HepG2 (cell line): ENCODE measurements at regions not wholly inside any gene's neighbourhood (a gene's known extent, or its start where the extent isn't known, plus 50 kb on each side); places are given as distances from the start of the nearest gene placed in this dataset.

Experiments used
- ATAC-seq: fragments of 200-7000 bp; cut with Tn5 transposase; 3 replicates; pipeline ENCODE4 v1.9.1; 2020; ENCODE audit warnings: mild to moderate bottlenecking, moderate library complexity
- BruUV-seq: library from RNA; stranded (reverse); fragments of 400-500 nt; replicated peaks from 2 replicates; lab custom pipeline; 2021; lab: Mats Ljungman, UMichigan
- CTCF ChIA-PET: fragments of 300-600 bp; formaldehyde crosslinking; extraction: SDS; loops from one replicate; lab custom pipeline; 2021; ENCODE audit warnings: low total read pairs, inconsistent platforms, low intra/inter-chr PET ratio; lab: Yijun Ruan, JAX
- POLR2A ChIA-PET: fragments of 350-600 bp; sonication (Branson Sonifier 250); formaldehyde crosslinking; loops from one replicate; lab custom pipeline; 2020; ENCODE audit warnings: antibody characterized with exemption, inconsistent platforms; lab: Yijun Ruan, JAX
- DNase-seq: peaks from one replicate; pipeline ENCODE4 v3.0.0-alpha.2; 2015; ENCODE audit warnings: low spot score
- FAIRE-seq: peaks from 3 replicates; lab custom pipeline; 2011; peaks lifted over from hg19 to GRCh38; lab: Jason Lieb, UNC
- H2AFZ ChIP-seq: one replicate; pipeline ENCODE4 v1.6.1; 2011; ENCODE audit warnings: low read length, inconsistent platforms
- H3K27ac ChIP-seq: fragments of 300-600 bp; 3 replicates; pipeline ENCODE4 v1.8.0; 2011; ENCODE audit warnings: mixed run types, mild to moderate bottlenecking, mixed read lengths, low read length, inconsistent platforms; ENCODE audit not compliant: insufficient read depth; ENCODE audit errors: extremely low read length
- H3K27me3 ChIP-seq, 2 experiments: fragments of 200-600 bp in 1 of 2; 2 replicates in 1 of 2; 3 replicates in 1 of 2; pipeline versions ENCODE4 v1.6.0 to v1.8.0; 2011; ENCODE audit warnings: low read length in 2 of 2, mild to moderate bottlenecking in 2 of 2, moderate library complexity in 2 of 2, inconsistent platforms in 1 of 2; ENCODE audit not compliant: insufficient read depth in 2 of 2, control insufficient read depth in 1 of 2
- H3K36me3 ChIP-seq, 2 experiments: fragments of 200-600 bp in 1 of 2; replicated peaks in 1 of 2; 2 replicates in 1 of 2; 3 replicates in 1 of 2; pipeline versions ENCODE4 v1.5.1 to v1.8.0; 2011; ENCODE audit warnings: low read length in 2 of 2, inconsistent platforms in 1 of 2; ENCODE audit not compliant: insufficient read depth in 2 of 2, control insufficient read depth in 1 of 2
- H3K4me1 ChIP-seq: 2 replicates; pipeline ENCODE4 v1.5.1; 2012; ENCODE audit warnings: low read length, inconsistent platforms; ENCODE audit not compliant: insufficient read depth
- H3K4me2 ChIP-seq: 2 replicates; pipeline ENCODE4 v1.6.0; 2011; ENCODE audit warnings: low read depth, low read length, inconsistent platforms
- H3K4me3 ChIP-seq, 3 experiments: fragments of 200-600 bp in 1 of 3; sonication (generic), shearing (Covaris generic) in 1 of 3; replicated peaks in 1 of 3; 2 replicates each; pipeline ENCODE4 v1.5.1; 2011 to 2016; ENCODE audit warnings: low read length in 3 of 3, inconsistent platforms in 2 of 3, low read depth in 2 of 3, mild to moderate bottlenecking in 2 of 3, control low read depth in 1 of 3, mixed read lengths in 1 of 3; ENCODE audit not compliant: insufficient read depth in 1 of 3
- H3K79me2 ChIP-seq: one replicate; pipeline ENCODE4 v1.6.1; 2011; ENCODE audit warnings: low read length, inconsistent platforms; ENCODE audit not compliant: insufficient read depth
- H3K9ac ChIP-seq: 2 replicates; pipeline ENCODE4 v1.6.0; 2011; ENCODE audit warnings: mild to moderate bottlenecking, low read depth, low read length, inconsistent platforms; ENCODE audit not compliant: insufficient read depth
- H3K9me3 ChIP-seq: 2 replicates; pipeline ENCODE4 v1.5.1; 2012; ENCODE audit warnings: mild to moderate bottlenecking, low read length
- H4K20me1 ChIP-seq: 2 replicates; pipeline ENCODE4 v1.6.0; 2011; ENCODE audit warnings: inconsistent platforms, mild to moderate bottlenecking, low read length, moderate library complexity; ENCODE audit not compliant: insufficient read depth
- CEBPB ChIP-seq: IDR thresholded peaks from 2 replicates; pipeline ENCODE4 v1.6.1; 2011; ENCODE audit warnings: low read depth, low read length, improper control_type of control experiment, borderline replicate concordance
- CERS6 ChIP-seq: sonication (generic); formaldehyde crosslinking; IDR thresholded peaks from 2 replicates; pipeline ENCODE4 v1.5.0; 2020; ENCODE audit warnings: missing genetic modification reagents
- ETV6 ChIP-seq: sonication (generic); formaldehyde crosslinking; conservative IDR thresholded peaks from 2 replicates; pipeline ENCODE4 v1.4.0; 2020; ENCODE audit warnings: missing genetic modification reagents
- MED8 ChIP-seq: sonication (generic); formaldehyde crosslinking; IDR thresholded peaks from 2 replicates; pipeline ENCODE4 v1.8.1; 2023; ENCODE audit warnings: mild to moderate bottlenecking, missing genetic modification reagents; ENCODE audit not compliant: insufficient replicate concordance
- MLLT10 ChIP-seq: sonication (generic); formaldehyde crosslinking; IDR thresholded peaks from 2 replicates; pipeline ENCODE4 v1.4.0; 2020; ENCODE audit warnings: missing genetic modification reagents
- PAXIP1 ChIP-seq: sonication (generic); formaldehyde crosslinking; conservative IDR thresholded peaks from 2 replicates; pipeline ENCODE4 v1.4.0; 2020; ENCODE audit warnings: mild to moderate bottlenecking, missing genetic modification reagents, moderate library complexity
- RAD21 ChIP-seq: fragments of 450-650 bp; formaldehyde crosslinking; IDR thresholded peaks from 2 replicates; pipeline ENCODE4 v1.5.0; 2020; ENCODE audit warnings: mild to moderate bottlenecking
- STAT5B ChIP-seq: sonication (generic); formaldehyde crosslinking; IDR thresholded peaks from 2 replicates; pipeline ENCODE4 v1.4.0; 2020; ENCODE audit warnings: missing genetic modification reagents
- ZNF431 ChIP-seq: sonication (generic); formaldehyde crosslinking; IDR thresholded peaks from 2 replicates; pipeline ENCODE4 v1.9.0; 2022; ENCODE audit warnings: missing genetic modification reagents, low read depth, mild to moderate bottlenecking, borderline replicate concordance
- ZNF563 ChIP-seq: sonication (generic); formaldehyde crosslinking; IDR thresholded peaks from 2 replicates; pipeline ENCODE4 v1.8.0; 2022; ENCODE audit warnings: mild to moderate bottlenecking, moderate library complexity, missing genetic modification reagents
- ZNF598 ChIP-seq: sonication (generic); formaldehyde crosslinking; IDR thresholded peaks from 2 replicates; pipeline ENCODE4 v1.5.1; 2020; ENCODE audit warnings: mild to moderate bottlenecking, missing genetic modification reagents, borderline replicate concordance
- WGBS: methylation state at CpG from one replicate; pipeline ENCODE4 v1.1.6; 2017; ENCODE audit warnings: low lambda C conversion rate; 5-methylcytosine and 5-hydroxymethylcytosine counted together
- in situ Hi-C: cut with HindIII; loops from 2 replicates; pipeline ENCODE4 v1.10.0; 2017; ENCODE audit warnings: low pct_unique_long_range_greater_than_20kb; ENCODE audit not compliant: extremely low pct_ligation_motif_present
- intact Hi-C: fragments of 100-400 bp; cut with micrococcal nuclease; formaldehyde crosslinking; loops from one replicate; pipeline ENCODE4 v1.10.0; 2022; ENCODE audit not compliant: unreplicated experiment
- TF ChIP-seq, protein P1 (sequence below): sonication (generic); formaldehyde crosslinking; IDR thresholded peaks from 2 replicates; pipeline ENCODE4 v1.5.0; 2020; ENCODE audit warnings: missing genetic modification reagents
- TF ChIP-seq, protein P2 (sequence below): sonication (generic); formaldehyde crosslinking; IDR thresholded peaks from 2 replicates; pipeline ENCODE4 v1.4.0; 2020; ENCODE audit warnings: missing genetic modification reagents, borderline replicate concordance

DNA sequence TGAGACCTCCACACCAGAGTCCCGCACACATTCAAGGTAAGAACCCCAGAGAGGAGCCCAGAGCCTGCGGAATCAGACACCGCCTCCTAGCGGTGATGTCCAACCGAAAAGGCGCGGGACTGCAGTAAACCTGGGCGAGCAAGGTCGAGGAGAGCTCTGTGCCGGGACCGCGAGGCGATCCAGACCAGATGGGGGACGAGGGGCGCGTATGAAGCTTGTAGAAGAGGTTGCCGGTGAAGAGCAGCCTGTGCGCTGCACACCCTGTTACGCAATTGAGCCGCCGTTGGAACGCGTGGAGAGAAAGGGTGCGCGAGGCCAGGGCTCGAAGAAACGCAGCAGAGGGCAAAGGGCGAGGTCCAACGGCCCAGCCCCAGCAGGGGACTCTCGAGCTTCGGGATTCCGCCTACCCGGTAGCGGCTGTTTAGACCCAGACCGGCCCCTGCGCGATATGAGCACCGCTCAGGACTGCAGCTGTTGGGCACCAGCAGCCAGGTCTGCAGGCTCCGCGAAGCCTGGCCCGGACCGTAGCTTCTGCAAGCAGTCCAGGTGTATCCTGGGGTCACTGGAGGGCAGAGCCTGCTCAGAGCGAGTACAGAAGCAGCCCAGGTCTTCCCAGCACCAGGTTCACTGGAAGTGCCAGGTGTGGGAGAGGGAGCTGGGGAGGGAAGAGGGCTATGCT lies 65.9 kb upstream of the ZNF599 start:
- peak; percentile 24 for DNase-seq
- Histone ChIP-seq H3K79me2 (no peaks in the 10 kb centered on the region), H3K9ac (no peak overlapping the region), H3K9me3 (no peaks in the 10 kb centered on the region), H3K4me2 (peak overlapping the region; percentile 59), H3K4me3 (peak overlapping the region in 2 of 3 experiments; percentile 8 to 51; a peak in 4 of 6 replicates), H3K27me3 (peaks cover 0 to 14% of the 10 kb centered on the region in 2 experiments; a peak in 2 of 5 replicates), H4K20me1 (no peaks in the 10 kb centered on the region), H3K36me3 (no peaks in the 10 kb centered on the region), H3K4me1 (peaks cover 16% of the 10 kb centered on the region), H3K27ac (no peak overlapping the region), H2AFZ (no peak overlapping the region)
- no TSS peak for BruUV-seq
- ChIA-PET CTCF (no interaction called here), POLR2A (no interaction called here)
- WGBS = 17% methylated on average over 16 of the region's 43 CpGs
- intact Hi-C loops (no loop called here), in situ Hi-C loops (no loop called here)
- FAIRE-seq = no peak
- ATAC-seq = peak; percentile 90
- no peak for TF ChIP-seq MED8 (CRISPR knock-in tag)
- TF ChIP-seq ZNF598 (CRISPR knock-in tag) = no peak
- peak; percentile 40; the same call in 1 of the 2 replicates for TF ChIP-seq PAXIP1 (CRISPR knock-in tag)
- TF ChIP-seq, protein P1, sequence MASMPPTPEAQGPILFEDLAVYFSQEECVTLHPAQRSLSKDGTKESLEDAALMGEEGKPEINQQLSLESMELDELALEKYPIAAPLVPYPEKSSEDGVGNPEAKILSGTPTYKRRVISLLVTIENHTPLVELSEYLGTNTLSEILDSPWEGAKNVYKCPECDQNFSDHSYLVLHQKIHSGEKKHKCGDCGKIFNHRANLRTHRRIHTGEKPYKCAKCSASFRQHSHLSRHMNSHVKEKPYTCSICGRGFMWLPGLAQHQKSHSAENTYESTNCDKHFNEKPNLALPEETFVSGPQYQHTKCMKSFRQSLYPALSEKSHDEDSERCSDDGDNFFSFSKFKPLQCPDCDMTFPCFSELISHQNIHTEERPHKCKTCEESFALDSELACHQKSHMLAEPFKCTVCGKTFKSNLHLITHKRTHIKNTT (CRISPR knock-in tag) = no peak
- 0 out of 2 replicates have a peak, but pooled peaks have one; percentile 17 for TF ChIP-seq ZNF431
- TF ChIP-seq ETV6 (CRISPR knock-in tag) = no peak; the same call in 1 of the 2 replicates
- peak; percentile 93 for TF ChIP-seq ZNF563 (CRISPR knock-in tag)
- no peak for TF ChIP-seq RAD21 (CRISPR knock-in tag)
- no peak for TF ChIP-seq STAT5B (CRISPR knock-in tag)
- TF ChIP-seq, protein P2, sequence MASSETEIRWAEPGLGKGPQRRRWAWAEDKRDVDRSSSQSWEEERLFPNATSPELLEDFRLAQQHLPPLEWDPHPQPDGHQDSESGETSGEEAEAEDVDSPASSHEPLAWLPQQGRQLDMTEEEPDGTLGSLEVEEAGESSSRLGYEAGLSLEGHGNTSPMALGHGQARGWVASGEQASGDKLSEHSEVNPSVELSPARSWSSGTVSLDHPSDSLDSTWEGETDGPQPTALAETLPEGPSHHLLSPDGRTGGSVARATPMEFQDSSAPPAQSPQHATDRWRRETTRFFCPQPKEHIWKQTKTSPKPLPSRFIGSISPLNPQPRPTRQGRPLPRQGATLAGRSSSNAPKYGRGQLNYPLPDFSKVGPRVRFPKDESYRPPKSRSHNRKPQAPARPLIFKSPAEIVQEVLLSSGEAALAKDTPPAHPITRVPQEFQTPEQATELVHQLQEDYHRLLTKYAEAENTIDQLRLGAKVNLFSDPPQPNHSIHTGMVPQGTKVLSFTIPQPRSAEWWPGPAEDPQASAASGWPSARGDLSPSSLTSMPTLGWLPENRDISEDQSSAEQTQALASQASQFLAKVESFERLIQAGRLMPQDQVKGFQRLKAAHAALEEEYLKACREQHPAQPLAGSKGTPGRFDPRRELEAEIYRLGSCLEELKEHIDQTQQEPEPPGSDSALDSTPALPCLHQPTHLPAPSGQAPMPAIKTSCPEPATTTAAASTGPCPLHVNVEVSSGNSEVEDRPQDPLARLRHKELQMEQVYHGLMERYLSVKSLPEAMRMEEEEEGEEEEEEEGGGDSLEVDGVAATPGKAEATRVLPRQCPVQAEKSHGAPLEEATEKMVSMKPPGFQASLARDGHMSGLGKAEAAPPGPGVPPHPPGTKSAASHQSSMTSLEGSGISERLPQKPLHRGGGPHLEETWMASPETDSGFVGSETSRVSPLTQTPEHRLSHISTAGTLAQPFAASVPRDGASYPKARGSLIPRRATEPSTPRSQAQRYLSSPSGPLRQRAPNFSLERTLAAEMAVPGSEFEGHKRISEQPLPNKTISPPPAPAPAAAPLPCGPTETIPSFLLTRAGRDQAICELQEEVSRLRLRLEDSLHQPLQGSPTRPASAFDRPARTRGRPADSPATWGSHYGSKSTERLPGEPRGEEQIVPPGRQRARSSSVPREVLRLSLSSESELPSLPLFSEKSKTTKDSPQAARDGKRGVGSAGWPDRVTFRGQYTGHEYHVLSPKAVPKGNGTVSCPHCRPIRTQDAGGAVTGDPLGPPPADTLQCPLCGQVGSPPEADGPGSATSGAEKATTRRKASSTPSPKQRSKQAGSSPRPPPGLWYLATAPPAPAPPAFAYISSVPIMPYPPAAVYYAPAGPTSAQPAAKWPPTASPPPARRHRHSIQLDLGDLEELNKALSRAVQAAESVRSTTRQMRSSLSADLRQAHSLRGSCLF (CRISPR knock-in tag) = no peak
- no peak for TF ChIP-seq CERS6
- no peak for TF ChIP-seq MLLT10 (CRISPR knock-in tag)
- peak; percentile 93 for TF ChIP-seq CEBPB
